Stomach (tissue), 8 donors: ENCODE measurements at regions not wholly inside any gene's neighbourhood (a gene's known extent, or its start where the extent isn't known, plus 50 kb on each side); places are given as distances from the start of the nearest gene placed in this dataset.

Experiments used
- DNase-seq, 2 donors: peaks; one replicate each; pipeline versions ENCODE4 v3.0.0 to v3.0.0-alpha.2; 2013 to 2019
- H3K27ac ChIP-seq, 5 donors: fragments of 200-600 bp in 4 of 5; sonication (generic) in 4 of 5; one replicate each; pipeline ENCODE4 v1.5.1; 2013 to 2019; ENCODE audit warnings: mild to moderate bottlenecking in 1 of 5, moderate library complexity in 1 of 5
- H3K27me3 ChIP-seq, 3 donors: fragments of 200-600 bp; sonication (generic); one replicate each; pipeline ENCODE4 v1.5.1; 2017 to 2019; ENCODE audit warnings: mixed run types in 1 of 3
- H3K36me3 ChIP-seq, 4 donors: fragments of 200-600 bp; sonication (generic); 1 replicate in 3 of 4; 2 replicates in 1 of 4; pipeline ENCODE4 v1.5.1; 2016 to 2019
- H3K4me1 ChIP-seq, 4 donors: fragments of 200-600 bp; sonication (generic); one replicate each; pipeline ENCODE4 v1.5.1; 2016 to 2019
- H3K4me3 ChIP-seq, 4 donors: fragments of 200-600 bp; sonication (generic) in 3 of 4; one replicate each; pipeline ENCODE4 v1.5.1; 2016 to 2019; ENCODE audit warnings: mild to moderate bottlenecking in 1 of 4
- H3K9me3 ChIP-seq, 4 donors: fragments of 200-600 bp; sonication (generic); one replicate each; pipeline ENCODE4 v1.5.1; 2016 to 2019
- CTCF ChIP-seq, 7 experiments: fragments of 450-650 bp in 4 of 7; fragments of 200-600 bp in 3 of 7; sonication (generic) in 3 of 7; IDR thresholded peaks; one replicate each; pipeline ENCODE4 v1.5.1; 2016 to 2019; ENCODE audit warnings: antibody characterized with exemption in 7 of 7, control low read depth in 2 of 7, mild to moderate bottlenecking in 1 of 7
- EP300 ChIP-seq: sonication (generic); formaldehyde crosslinking; IDR thresholded peaks from one replicate; pipeline ENCODE4 v1.6.1; 2017; ENCODE audit warnings: antibody characterized with exemption
- POLR2A ChIP-seq, 4 donors: fragments of 450-650 bp; IDR thresholded peaks; one replicate each; pipeline ENCODE4 v1.6.1; 2016; ENCODE audit warnings: antibody characterized with exemption in 4 of 4, control low read depth in 2 of 4, mild to moderate bottlenecking in 1 of 4, moderate library complexity in 1 of 4
- POLR2AphosphoS5 ChIP-seq, 3 donors: sonication (generic); formaldehyde crosslinking; IDR thresholded peaks; one replicate each; pipeline ENCODE4 v1.6.1; 2016; ENCODE audit warnings: antibody characterized with exemption in 3 of 3
- WGBS, 5 donors: extraction: QIAGEN DNeasy Blood & Tissue Kit in 3 of 5; methylation state at CpG; one replicate each; pipeline versions ENCODE4 v1.1.5 to v1.1.7; 2013 to 2018; 5-methylcytosine and 5-hydroxymethylcytosine counted together
- intact Hi-C: fragments of 100-400 bp; cut with DNase I; formaldehyde crosslinking; loops from one replicate; pipeline ENCODE4 v1.15.1; 2023; ENCODE audit warnings: low total_unique reads
- donor health status: healthy with polysubstance abuse.
- donor health status: Bipolar disorder and iron deficiency.
- donor health status: healthy.

GRCh38 chr6:159468994-159469393 lies 224.0 kb downstream of the SOD2 start:
- Histone ChIP-seq H3K9me3 (peaks cover 0 to 6% (median 0%) of the 10 kb centered on the region in 4 donors), H3K27ac (no peak overlapping the region), H3K4me3 (no peak overlapping the region), H3K4me1 (no peaks in the 10 kb centered on the region), H3K36me3 (no peaks in the 10 kb centered on the region), H3K27me3 (no peaks in the 10 kb centered on the region)
- TF ChIP-seq EP300 (no peak), POLR2A (IDR thresholded peaks at IDR 0.05) (no peak), CTCF (IDR thresholded peaks at IDR 0.05) (no peak), POLR2AphosphoS5 (IDR thresholded peaks at IDR 0.05) (no peak)
- intact Hi-C loops = no loop called here
- 56 to 72% (median 69%) methylated on average over 3 of the region's 3 CpGs for WGBS, 5 donors
- no peak for DNase-seq

- intact Hi-C loops = no loop called here
- no peak for DNase-seq
- Histone ChIP-seq H3K4me3 (no peak overlapping the region), H3K36me3 (no peaks in the 10 kb centered on the region), H3K27me3 (no peaks in the 10 kb centered on the region), H3K27ac (no peak overlapping the region), H3K9me3 (peaks cover 0 to 6% (median 0%) of the 10 kb centered on the region in 4 donors), H3K4me1 (no peaks in the 10 kb centered on the region)
- WGBS, 5 donors = 40 to 58% (median 50%) methylated on average over 5 of the region's 5 CpGs
- TF ChIP-seq EP300 (no peak), CTCF (IDR thresholded peaks at IDR 0.05) (no peak), POLR2A (IDR thresholded peaks at IDR 0.05) (no peak), POLR2AphosphoS5 (IDR thresholded peaks at IDR 0.05) (no peak)
Observed at GRCh38 chr6:159467473-159468041, 225.5 kb downstream of the SOD2 start.

- WGBS, 5 donors = 50 to 85% (median 59%) methylated on average over 2 of the region's 2 CpGs
- H3K27me3 ChIP-seq = no peaks in the 10 kb centered on the region
- peaks cover 0 to 6% (median 0%) of the 10 kb centered on the region in 4 donors for H3K9me3 ChIP-seq
- DNase-seq = no peak
- no peaks in the 10 kb centered on the region for H3K4me1 ChIP-seq
- TF ChIP-seq EP300 = no peak
- no peak overlapping the region for H3K4me3 ChIP-seq
- no peak overlapping the region for H3K27ac ChIP-seq
- intact Hi-C loops = no loop called here
- H3K36me3 ChIP-seq = no peaks in the 10 kb centered on the region
Observed at GRCh38 chr6:159466926-159467325, 226.1 kb downstream of the SOD2 start.

GRCh38 chr6:159464816-159465215 lies 228.2 kb downstream of the SOD2 start:
- Histone ChIP-seq H3K9me3 (no peaks in the 10 kb centered on the region), H3K4me1 (no peaks in the 10 kb centered on the region), H3K4me3 (no peak overlapping the region), H3K36me3 (no peaks in the 10 kb centered on the region), H3K27ac (no peak overlapping the region), H3K27me3 (no peaks in the 10 kb centered on the region)
- intact Hi-C loops = no loop called here
- TF ChIP-seq POLR2A (IDR thresholded peaks at IDR 0.05) (no peak), CTCF (IDR thresholded peaks at IDR 0.05) (no peak), POLR2AphosphoS5 (IDR thresholded peaks at IDR 0.05) (no peak)
- WGBS, 5 donors = 77 to 88% (median 84%) methylated on average over 9 of the region's 9 CpGs
- peak in 1 of 2 donors; percentile 48 for DNase-seq

GRCh38 chr6:159463119-159463829 lies 229.8 kb downstream of the SOD2 start:
- H3K27me3 ChIP-seq = no peaks in the 10 kb centered on the region
- DNase-seq = peak in 1 of 2 donors; percentile 40
- H3K9me3 ChIP-seq = no peaks in the 10 kb centered on the region
- no peak overlapping the region for H3K4me3 ChIP-seq
- no peak overlapping the region for H3K27ac ChIP-seq
- TF ChIP-seq CTCF (IDR thresholded peaks at IDR 0.05) (no peak), EP300 (no peak), POLR2A (IDR thresholded peaks at IDR 0.05) (no peak), POLR2AphosphoS5 (IDR thresholded peaks at IDR 0.05) (no peak)
- 66 to 86% (median 81%) methylated on average over 22 of the region's 22 CpGs for WGBS, 5 donors
- no peaks in the 10 kb centered on the region for H3K4me1 ChIP-seq
- no peaks in the 10 kb centered on the region for H3K36me3 ChIP-seq
- intact Hi-C loops = no loop called here
